Esophagus mucosa (tissue), 1 donor: ENCODE measurements at regions not wholly inside any gene's neighbourhood (a gene's known extent, or its start where the extent isn't known, plus 50 kb on each side); places are given as distances from the start of the nearest gene placed in this dataset.

ENCODE experiments used
- ATAC-seq: fragments of 200-7000 bp; cut with Tn5 transposase; one replicate; pipeline ENCODE4 v1.9.1; 2020
- donor health status: DM: yes; HTN: yes; CAD: no.

DNA sequence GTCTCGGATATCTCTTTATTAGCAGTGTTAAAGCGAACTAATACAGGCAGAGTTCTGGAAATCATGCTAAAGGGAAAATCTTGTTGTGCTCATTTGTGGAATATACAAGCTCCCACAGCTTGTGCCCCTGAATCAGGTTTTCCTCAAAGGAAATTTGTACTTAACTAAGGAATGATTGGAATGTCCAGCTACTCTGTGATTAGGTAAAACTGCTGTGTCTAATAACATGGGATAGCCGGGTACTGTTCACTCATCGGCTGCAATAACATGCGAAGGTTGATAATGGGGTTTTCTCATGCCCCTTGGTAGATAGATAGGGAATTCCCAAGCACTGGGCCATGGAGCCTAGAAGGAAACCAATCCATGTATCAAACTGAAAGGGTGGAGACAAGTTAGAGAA is 306.7 kb downstream of the NR2F1-AS1 start:
- ATAC-seq = no peak

DNA sequence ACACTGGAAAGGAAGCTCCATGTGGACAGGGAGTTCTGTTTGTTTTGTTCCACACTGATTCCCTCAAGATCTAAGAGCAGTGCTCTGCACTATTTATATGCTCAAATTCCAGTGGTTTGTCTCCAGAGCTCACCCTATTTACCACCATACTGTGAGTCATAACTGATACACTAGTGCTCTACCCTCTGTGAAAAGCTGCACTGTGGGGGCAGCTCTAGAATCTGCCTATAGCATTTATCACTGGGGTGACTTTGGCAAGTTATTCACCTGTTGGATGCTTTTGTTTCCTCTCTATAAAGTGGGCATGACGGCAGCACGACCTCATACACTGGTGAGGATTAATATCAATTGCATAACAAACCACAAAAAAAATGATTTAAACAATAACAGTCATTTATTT is 307.8 kb downstream of the NR2F1-AS1 start:
- no peak for ATAC-seq

DNA sequence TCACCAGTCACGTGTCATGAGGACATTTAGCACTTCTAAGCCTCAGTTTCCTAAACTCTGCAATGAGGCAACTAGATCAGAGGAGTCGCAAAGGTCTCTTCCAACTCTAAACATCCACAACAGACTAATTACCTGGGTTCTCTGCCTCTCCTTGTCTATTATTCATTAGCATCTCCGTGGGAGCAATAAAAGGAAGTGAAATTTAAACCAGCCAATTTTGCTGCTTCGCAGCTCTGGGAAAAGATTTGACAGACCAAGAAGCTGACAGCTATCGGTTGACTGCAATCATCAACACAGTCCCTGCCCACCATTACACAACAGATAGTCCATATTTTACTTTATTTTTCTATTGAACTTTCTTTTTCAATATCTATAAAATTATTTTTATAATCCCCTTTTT is 308.9 kb downstream of the NR2F1-AS1 start:
- no peak for ATAC-seq

DNA sequence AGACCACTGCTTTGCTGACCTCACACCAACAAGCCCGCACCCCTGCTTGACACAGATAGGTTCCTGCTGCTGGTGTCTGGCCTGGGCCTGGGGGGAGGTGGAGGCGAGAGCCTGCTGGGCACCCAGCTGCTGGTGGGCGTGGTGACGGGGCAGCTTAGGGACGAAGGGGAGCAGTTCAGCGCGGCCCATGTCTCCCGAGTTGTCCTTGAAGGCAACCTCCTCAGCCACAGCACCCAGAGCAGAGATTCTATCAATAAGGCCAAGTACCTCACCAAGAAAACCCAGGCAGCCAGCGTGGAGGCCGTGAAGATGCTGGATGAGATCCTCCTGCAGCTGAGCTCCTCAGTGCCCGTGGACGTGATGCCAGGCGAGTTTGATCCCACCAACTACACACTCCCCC is 313.3 kb downstream of the NR2F1-AS1 start:
- ATAC-seq = no peak

DNA sequence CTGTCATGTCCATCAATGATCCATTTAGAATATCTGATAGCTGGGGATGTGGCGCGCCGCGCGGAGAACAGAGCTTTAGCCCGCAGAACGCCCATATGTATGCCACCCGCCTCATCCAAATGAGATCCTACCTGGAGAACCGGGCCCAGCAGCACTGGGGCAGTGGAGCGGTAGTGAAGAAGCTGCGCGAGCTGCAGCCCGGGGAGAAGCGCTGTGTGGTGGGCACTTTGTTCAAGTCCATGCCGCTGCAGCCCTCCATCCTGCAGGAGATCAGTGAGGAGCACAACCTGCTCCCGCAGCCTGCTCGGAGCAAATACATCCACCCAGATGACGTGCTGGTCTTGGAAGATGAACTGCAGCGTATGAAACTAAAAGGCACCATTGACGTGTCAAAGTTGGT is 313.7 kb downstream of the NR2F1-AS1 start:
- no peak for ATAC-seq

DNA sequence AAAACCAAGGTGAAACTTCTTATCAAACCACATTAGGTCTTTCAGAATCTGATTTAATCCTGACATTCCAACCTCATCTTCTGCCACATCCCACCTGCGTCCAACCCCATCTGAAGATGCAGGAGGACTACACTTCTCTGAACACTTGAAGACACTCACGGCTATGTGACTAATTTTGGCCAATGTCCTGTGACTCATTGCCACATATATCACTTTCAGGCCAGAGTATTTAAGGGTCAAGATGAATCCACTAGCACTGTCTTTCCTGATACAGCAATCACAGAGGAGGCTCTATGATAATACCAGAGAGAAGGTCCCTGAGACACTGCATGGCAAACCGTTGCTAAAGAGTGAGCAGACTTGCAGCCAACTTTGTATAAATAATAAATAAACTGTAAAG is 323.4 kb downstream of the NR2F1-AS1 start:
- ATAC-seq = no peak

DNA sequence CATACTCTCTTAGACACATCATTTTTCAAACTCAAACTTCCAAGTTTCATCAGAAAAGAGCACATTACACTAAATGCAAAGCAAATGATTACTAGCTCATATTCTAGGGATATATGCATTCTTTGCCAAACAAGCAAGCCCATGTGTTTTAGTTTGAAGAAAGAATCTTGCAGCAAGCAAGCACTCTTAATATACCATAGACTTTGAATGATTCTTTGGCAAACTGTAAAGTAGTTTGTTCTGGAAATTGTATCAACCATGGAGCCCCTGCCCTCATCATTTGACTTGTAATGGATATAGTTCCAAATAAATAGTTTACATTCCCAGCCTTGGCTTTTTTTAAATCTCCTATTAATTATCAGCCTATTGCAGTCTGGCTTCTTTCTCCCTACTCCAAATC is 325.2 kb downstream of the NR2F1-AS1 start:
- no peak for ATAC-seq

- ATAC-seq = no peak
Observed at GRCh38 chr5:93252165-93252564, 328.9 kb downstream of the NR2F1-AS1 start.

- no peak for ATAC-seq
Observed at GRCh38 chr5:93251347-93251746, 329.7 kb downstream of the NR2F1-AS1 start.

GRCh38 chr5:93250424-93250823 is 330.6 kb downstream of the NR2F1-AS1 start:
- ATAC-seq = no peak

DNA sequence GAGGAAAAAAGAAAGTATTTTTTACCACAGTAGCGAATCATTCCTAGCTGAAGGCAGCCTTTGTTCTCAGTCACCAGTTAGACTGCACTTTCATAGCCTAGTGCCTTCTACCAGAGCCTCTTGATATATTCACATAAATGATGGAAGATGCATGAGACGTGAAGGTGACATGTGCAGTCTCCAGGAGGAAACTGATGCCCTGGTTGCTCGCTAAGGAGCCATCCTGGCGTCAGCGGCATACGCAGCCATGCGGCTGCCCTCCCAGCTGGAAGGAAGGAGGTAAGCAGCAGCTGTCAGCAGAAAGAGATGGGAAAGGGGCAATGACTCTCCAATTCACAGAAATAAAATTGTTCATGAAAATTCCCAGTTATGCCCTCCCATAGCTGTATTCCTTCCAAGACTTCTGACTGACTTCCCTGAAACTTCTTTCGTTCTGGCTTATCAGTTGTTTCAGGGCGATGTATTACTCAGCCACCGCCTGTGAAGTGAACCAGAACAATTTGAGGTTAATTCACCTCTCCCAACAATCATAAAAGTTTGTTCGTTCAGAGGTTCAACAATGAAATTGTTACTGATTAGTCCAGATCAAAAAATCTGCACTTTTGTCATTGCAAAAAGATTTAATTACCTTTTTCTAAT is 331.2 kb downstream of the NR2F1-AS1 start:
- no peak for ATAC-seq

- no peak for ATAC-seq
Observed at GRCh38 chr5:93247105-93247504, 333.9 kb downstream of the NR2F1-AS1 start.

GRCh38 chr5:93246090-93246855 is 334.7 kb downstream of the NR2F1-AS1 start:
- ATAC-seq = no peak

DNA sequence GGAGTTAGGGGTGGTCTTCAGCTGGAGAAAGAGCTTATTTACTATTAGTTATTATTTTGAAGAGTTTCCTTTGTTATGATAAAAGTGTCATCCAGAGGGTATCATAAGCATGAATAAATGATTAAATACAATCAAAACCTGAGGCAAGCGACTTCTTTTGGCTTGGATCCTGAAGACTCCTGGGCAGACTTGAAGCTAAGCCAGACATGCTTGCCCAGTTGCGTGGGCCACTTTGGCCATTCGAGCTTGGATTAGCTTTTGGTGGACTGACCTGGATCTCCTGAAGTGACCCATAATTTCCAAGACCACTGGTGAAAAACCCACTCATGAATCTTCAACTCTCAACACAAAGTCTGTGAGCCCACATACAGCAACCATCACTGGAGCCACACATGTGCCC is 335.8 kb downstream of the NR2F1-AS1 start:
- ATAC-seq = no peak

DNA sequence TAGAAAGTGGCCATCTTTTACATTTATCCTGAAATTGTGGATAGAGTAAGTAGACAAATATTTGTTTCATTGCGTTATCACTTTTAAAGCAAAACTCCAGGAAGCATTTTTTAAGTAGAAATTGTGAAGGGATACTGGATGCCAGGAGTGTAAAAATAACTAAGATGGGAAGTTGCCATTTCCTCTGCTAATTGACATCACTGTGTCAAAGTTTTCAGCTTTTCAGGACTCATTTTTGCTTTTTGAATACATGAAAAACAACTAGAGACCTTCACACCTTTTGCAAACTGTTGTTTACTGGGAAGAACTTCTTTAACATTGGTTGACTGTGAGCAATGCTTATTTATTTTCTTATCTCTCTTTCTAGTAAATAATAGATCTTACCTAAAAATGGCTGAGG is 337.5 kb downstream of the NR2F1-AS1 start:
- no peak for ATAC-seq

GRCh38 chr5:93240228-93240834 is 340.7 kb downstream of the NR2F1-AS1 start:
- no peak for ATAC-seq

DNA sequence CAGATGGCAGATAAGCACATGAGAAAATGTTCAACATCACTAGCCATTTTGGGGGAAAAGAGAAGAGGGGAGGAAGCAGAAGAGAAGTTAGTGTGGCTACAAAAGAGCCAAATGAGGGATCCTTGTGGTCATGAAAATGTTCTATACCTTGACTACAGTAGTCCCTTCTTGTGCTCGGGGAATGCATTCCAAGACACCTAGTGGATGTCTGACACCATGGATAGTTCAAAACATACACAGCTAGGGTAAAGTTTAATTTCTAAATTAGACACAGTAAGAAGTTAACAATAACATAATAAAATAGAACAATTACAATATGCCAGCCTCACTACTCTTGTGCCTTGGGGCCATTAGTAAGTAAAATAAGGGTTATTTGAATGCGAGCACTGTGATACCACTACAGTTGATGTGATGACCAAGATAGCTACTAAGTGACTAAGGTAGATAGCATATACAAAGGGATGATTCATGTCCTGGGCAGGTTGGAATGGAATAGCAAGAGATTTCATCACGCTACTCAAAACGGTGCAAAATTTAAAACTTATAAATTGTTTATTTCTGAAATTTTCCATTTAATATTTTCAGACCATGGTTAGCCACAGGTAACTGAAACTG is 344.1 kb downstream of the NR2F1-AS1 start:
- no peak for ATAC-seq

- no peak for ATAC-seq
Observed at GRCh38 chr5:93235761-93236160, 345.3 kb downstream of the NR2F1-AS1 start.

- no peak for ATAC-seq
Observed at GRCh38 chr5:93226202-93226735, 354.8 kb downstream of the NR2F1-AS1 start.

DNA sequence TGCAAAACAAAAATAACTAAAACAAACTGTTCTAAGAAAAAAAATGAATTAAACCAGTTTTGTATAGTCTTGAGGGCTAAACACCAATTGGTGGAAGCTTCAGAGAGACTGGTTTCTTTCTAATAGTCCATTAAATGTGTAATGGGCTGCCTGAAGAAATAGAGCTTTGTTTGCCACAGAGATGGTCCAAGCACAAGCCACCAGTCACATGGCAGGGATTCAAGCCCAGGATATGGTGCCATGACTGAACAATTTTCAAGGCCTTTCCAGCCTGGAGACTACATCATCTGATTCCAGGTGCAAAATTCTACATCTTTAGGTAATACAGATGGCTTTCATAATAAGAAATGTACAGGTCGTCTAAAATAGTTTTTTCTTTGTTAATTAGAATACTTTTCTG is 355.3 kb downstream of the NR2F1-AS1 start:
- no peak for ATAC-seq

GRCh38 chr5:93224624-93225023 is 356.4 kb downstream of the NR2F1-AS1 start:
- ATAC-seq = no peak

GRCh38 chr5:93221773-93222172 is 359.2 kb downstream of the NR2F1-AS1 start:
- no peak for ATAC-seq

- no peak for ATAC-seq
Observed at GRCh38 chr5:93220431-93220830, 360.6 kb downstream of the NR2F1-AS1 start.
